ENCODE measurements at regions not wholly inside any gene's neighbourhood (a gene's known extent, or its start where the extent isn't known, plus 50 kb on each side); places are given as distances from the start of the nearest gene placed in this dataset.

DNA sequence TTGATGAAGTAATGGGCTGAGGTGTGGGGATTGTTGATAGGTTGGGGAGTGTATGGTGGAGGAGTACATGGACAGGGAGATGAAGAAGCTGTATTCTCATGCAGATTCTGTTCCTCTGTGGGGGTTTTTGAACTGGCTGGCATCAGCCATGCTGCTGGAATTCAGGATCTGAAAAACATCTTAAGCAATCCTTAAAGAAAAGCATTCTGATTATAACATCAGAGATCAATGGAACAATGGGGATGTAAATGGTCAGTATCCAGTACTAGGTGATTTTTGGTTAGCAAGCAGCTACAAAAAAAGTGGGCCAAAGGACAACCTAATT is 247.5 kb upstream of the GALNT17 start:
- H2AFZ ChIP-seq (ENCODE audit: insufficient read depth, low read depth, low read length, poor library complexity, severe bottlenecking), result no peak overlapping the region
- no peak overlapping the region for H3K4me2 ChIP-seq (replicated peaks; ENCODE audit: extremely low read depth, low read length, poor library complexity, severe bottlenecking)
- peaks cover 7 to 35% of the 10 kb centered on the region in 2 donors for H3K9me3 ChIP-seq (replicated peaks in 1 of 2; ENCODE audit: control insufficient read depth in 1 of 2, insufficient read depth in 1 of 2, low read length in 2 of 2)
- Mint-ChIP-seq H3K27ac (peak overlapping the region in 1 of 7 donors; percentile 42), H3K4me1 (no peaks in the 10 kb centered on the region), H3K27me3 (ENCODE audit: low read depth in 3 of 3) (peaks cover 0 to 1% (median 0%) of the 10 kb centered on the region in 3 donors), H3K4me3 (no peak overlapping the region), H3K9me3 (peaks cover 5 to 32% (median 12%) of the 10 kb centered on the region in 7 donors), H3K36me3 (no peaks in the 10 kb centered on the region)
- H3K4me3 ChIP-seq (replicated peaks in 1 of 3; ENCODE audit: low read depth in 2 of 3, low read length in 3 of 3), result no peak overlapping the region
- H3K9ac ChIP-seq (ENCODE audit: insufficient read depth, low read length, poor library complexity, severe bottlenecking), result no peak overlapping the region
- H3K4me1 ChIP-seq (ENCODE audit: control insufficient read depth in 1 of 2, insufficient read depth in 2 of 2, low read length in 2 of 2), result no peaks in the 10 kb centered on the region
- no peaks in the 10 kb centered on the region for H4K20me1 ChIP-seq (ENCODE audit: insufficient read depth, low read length)
- intact Hi-C loops (cut with micrococcal nuclease), result loop anchor here in 1 of 2 donors (5.0 kb wide), 1 partner anchor 33 kb away; no protein-coding TSS in a partner anchor
- no peak overlapping the region for H3K27ac ChIP-seq (ENCODE audit: low read depth in 1 of 2, low read length in 2 of 2)
- no peaks in the 10 kb centered on the region for H3K36me3 ChIP-seq (replicated peaks in 1 of 2; ENCODE audit: control insufficient read depth in 1 of 2, insufficient read depth in 2 of 2, low read length in 2 of 2)
- no peak for DNase-seq
- TF ChIP-seq, protein P1, sequence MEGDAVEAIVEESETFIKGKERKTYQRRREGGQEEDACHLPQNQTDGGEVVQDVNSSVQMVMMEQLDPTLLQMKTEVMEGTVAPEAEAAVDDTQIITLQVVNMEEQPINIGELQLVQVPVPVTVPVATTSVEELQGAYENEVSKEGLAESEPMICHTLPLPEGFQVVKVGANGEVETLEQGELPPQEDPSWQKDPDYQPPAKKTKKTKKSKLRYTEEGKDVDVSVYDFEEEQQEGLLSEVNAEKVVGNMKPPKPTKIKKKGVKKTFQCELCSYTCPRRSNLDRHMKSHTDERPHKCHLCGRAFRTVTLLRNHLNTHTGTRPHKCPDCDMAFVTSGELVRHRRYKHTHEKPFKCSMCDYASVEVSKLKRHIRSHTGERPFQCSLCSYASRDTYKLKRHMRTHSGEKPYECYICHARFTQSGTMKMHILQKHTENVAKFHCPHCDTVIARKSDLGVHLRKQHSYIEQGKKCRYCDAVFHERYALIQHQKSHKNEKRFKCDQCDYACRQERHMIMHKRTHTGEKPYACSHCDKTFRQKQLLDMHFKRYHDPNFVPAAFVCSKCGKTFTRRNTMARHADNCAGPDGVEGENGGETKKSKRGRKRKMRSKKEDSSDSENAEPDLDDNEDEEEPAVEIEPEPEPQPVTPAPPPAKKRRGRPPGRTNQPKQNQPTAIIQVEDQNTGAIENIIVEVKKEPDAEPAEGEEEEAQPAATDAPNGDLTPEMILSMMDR (IDR thresholded peaks at IDR 0.05), result no peak
- no peaks in the 10 kb centered on the region for H3K27me3 ChIP-seq (ENCODE audit: control insufficient read depth in 2 of 2, insufficient read depth in 2 of 2, low read length in 2 of 2)
- no peaks in the 10 kb centered on the region for H3K79me2 ChIP-seq (ENCODE audit: insufficient read depth, low read length)

DNA sequence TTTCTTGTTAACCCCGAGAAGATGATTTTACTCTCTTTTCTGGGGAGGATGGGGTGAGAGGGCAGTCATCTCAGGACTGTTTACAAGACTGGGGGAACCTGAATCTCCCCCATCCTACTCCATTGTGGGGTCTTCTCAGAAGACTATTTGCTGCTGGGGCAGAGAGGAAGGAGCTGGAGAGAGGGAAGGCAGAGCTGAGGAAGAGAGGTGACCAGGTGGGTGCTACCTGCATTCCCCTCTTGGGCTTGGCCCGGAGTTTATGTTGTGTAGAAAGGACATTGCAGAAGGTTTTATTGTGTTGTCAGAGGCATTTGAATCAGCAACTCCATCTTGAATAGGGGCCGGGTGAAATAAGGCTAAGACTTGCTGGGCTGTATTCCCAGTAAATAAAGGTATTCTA is 247.1 kb upstream of the GALNT17 start:
- H3K4me2 ChIP-seq (replicated peaks; ENCODE audit: extremely low read depth, low read length, poor library complexity, severe bottlenecking), result no peak overlapping the region
- H2AFZ ChIP-seq (ENCODE audit: insufficient read depth, low read depth, low read length, poor library complexity, severe bottlenecking), result no peak overlapping the region
- Mint-ChIP-seq H3K4me1 (no peaks in the 10 kb centered on the region), H3K27ac (no peak overlapping the region), H3K4me3 (no peak overlapping the region), H3K36me3 (no peaks in the 10 kb centered on the region), H3K27me3 (ENCODE audit: low read depth in 3 of 3) (peaks cover 0 to 1% (median 0%) of the 10 kb centered on the region in 3 donors), H3K9me3 (peaks cover 5 to 29% (median 12%) of the 10 kb centered on the region in 7 donors)
- H3K36me3 ChIP-seq (replicated peaks in 1 of 2; ENCODE audit: control insufficient read depth in 1 of 2, insufficient read depth in 2 of 2, low read length in 2 of 2), result no peaks in the 10 kb centered on the region
- H3K27ac ChIP-seq (ENCODE audit: low read depth in 1 of 2, low read length in 2 of 2), result no peak overlapping the region
- no peaks in the 10 kb centered on the region for H3K27me3 ChIP-seq (ENCODE audit: control insufficient read depth in 2 of 2, insufficient read depth in 2 of 2, low read length in 2 of 2)
- peaks cover 7 to 35% of the 10 kb centered on the region in 2 donors for H3K9me3 ChIP-seq (replicated peaks in 1 of 2; ENCODE audit: control insufficient read depth in 1 of 2, insufficient read depth in 1 of 2, low read length in 2 of 2)
- no peaks in the 10 kb centered on the region for H3K79me2 ChIP-seq (ENCODE audit: insufficient read depth, low read length)
- no peak overlapping the region for H3K4me3 ChIP-seq (replicated peaks in 1 of 3; ENCODE audit: low read depth in 2 of 3, low read length in 3 of 3)
- TF ChIP-seq, protein P1 (IDR thresholded peaks at IDR 0.05), result no peak
- intact Hi-C loops (cut with micrococcal nuclease), result loop anchor here in 1 of 2 donors (5.0 kb wide), 1 partner anchor 32 kb away; no protein-coding TSS in a partner anchor
- H3K4me1 ChIP-seq (ENCODE audit: control insufficient read depth in 1 of 2, insufficient read depth in 2 of 2, low read length in 2 of 2), result no peaks in the 10 kb centered on the region
- no peaks in the 10 kb centered on the region for H4K20me1 ChIP-seq (ENCODE audit: insufficient read depth, low read length)
- DNase-seq, result no peak
- no peak overlapping the region for H3K9ac ChIP-seq (ENCODE audit: insufficient read depth, low read length, poor library complexity, severe bottlenecking)
- WGBS (ENCODE audit: insufficient coverage), result 83% methylated on average over 2 of the region's 3 CpGs

All from CD14-positive monocyte (primary cell).